ENCODE measurements at regions not wholly inside any gene's neighbourhood (a gene's known extent, or its start where the extent isn't known, plus 50 kb on each side); places are given as distances from the start of the nearest gene placed in this dataset.

DNA sequence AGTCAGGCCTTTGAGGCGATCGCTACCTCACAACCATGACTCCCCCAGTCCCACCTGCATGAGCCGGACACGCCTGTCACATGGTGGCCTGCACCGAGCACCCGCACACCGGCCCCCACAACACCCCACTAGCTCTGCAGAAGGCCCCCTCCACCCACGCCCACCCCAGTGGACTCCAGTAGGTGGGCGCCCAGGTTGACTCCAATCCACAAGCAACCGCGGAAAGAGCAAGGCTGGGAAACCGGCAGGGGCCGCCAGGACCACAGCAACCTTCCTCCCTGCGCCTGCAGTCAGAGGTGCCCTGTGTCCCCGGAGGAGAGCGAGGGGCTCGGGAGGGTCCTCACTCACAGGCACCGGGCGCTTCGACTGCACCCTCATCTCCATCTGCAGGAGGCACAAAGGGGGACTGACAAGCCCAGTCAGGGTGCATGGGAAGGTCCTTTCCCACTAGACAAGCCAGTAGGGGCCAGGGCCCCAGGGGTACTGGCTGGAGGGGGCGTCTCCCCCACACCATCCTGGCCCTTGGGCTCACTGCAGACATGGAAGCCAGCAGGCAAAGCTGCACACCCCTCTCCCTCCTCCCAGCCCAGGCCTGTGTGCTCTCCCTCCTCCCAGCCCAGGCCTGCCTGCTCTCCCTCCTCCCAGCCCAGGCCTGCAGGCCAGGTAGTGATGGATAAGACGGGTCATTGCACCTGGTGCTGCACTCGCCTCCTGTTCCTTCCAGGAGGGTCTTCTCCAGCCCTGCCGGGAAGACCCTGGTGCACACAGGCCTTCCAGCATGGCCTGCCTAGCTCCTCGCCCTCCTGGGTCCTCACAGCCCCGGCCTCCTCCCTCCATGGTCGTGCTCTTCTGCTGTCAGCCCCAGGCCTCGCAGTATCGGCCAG, 137.2 kb downstream of the DLL1 start:
- TF ChIP-seq, protein P1, sequence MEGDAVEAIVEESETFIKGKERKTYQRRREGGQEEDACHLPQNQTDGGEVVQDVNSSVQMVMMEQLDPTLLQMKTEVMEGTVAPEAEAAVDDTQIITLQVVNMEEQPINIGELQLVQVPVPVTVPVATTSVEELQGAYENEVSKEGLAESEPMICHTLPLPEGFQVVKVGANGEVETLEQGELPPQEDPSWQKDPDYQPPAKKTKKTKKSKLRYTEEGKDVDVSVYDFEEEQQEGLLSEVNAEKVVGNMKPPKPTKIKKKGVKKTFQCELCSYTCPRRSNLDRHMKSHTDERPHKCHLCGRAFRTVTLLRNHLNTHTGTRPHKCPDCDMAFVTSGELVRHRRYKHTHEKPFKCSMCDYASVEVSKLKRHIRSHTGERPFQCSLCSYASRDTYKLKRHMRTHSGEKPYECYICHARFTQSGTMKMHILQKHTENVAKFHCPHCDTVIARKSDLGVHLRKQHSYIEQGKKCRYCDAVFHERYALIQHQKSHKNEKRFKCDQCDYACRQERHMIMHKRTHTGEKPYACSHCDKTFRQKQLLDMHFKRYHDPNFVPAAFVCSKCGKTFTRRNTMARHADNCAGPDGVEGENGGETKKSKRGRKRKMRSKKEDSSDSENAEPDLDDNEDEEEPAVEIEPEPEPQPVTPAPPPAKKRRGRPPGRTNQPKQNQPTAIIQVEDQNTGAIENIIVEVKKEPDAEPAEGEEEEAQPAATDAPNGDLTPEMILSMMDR (IDR thresholded peaks at IDR 0.05; ENCODE audit: insufficient read depth, low read depth, low read length), result no peak
- TF ChIP-seq EZH2 (IDR thresholded peaks at IDR 0.05; ENCODE audit: insufficient read depth, low read length), result no peak

Data from astrocyte (in vitro differentiated cells and primary cell).